Tibial nerve (tissue), 4 donors: ENCODE measurements at regions not wholly inside any gene's neighbourhood (a gene's known extent, or its start where the extent isn't known, plus 50 kb on each side); places are given as distances from the start of the nearest gene placed in this dataset.

ENCODE experiments used
- DNase-seq, 2 donors: peaks; one replicate each; pipeline ENCODE4 v3.0.0-alpha.2; 2019; ENCODE audit warnings: low spot score in 2 of 2
- H3K27ac ChIP-seq, 4 donors: fragments of 200-600 bp; sonication (generic) in 3 of 4; one replicate each; pipeline ENCODE4 v1.5.1; 2017 to 2019; ENCODE audit warnings: mild to moderate bottlenecking in 1 of 4
- H3K27me3 ChIP-seq, 2 donors: fragments of 200-600 bp; sonication (generic) in 1 of 2; one replicate each; pipeline versions ENCODE4 v1.5.1 to v1.6.0; 2017 to 2019
- H3K36me3 ChIP-seq, 3 donors: fragments of 200-600 bp; sonication (generic); one replicate each; pipeline ENCODE4 v1.5.1; 2018 to 2019
- H3K4me1 ChIP-seq, 4 donors: fragments of 200-600 bp; sonication (generic) in 3 of 4; one replicate each; pipeline ENCODE4 v1.5.1; 2017 to 2019
- H3K4me3 ChIP-seq, 4 donors: fragments of 200-600 bp; sonication (generic) in 3 of 4; one replicate each; pipeline ENCODE4 v1.5.1; 2017 to 2019; ENCODE audit warnings: mild to moderate bottlenecking in 1 of 4, moderate library complexity in 1 of 4
- H3K9me3 ChIP-seq, 4 donors: fragments of 200-600 bp; sonication (generic) in 3 of 4; one replicate each; pipeline ENCODE4 v1.5.1; 2017 to 2019
- EP300 ChIP-seq, 2 donors: sonication (generic); formaldehyde crosslinking; IDR thresholded peaks; one replicate each; pipeline ENCODE4 v1.6.1; 2017; ENCODE audit warnings: antibody characterized with exemption in 2 of 2, mild to moderate bottlenecking in 1 of 2
- POLR2A ChIP-seq, 2 donors: fragments of 450-650 bp; IDR thresholded peaks; one replicate each; pipeline ENCODE4 v1.6.1; 2017; ENCODE audit warnings: antibody characterized with exemption in 2 of 2, mild to moderate bottlenecking in 2 of 2, moderate library complexity in 2 of 2
- WGBS, 2 donors: methylation state at CpG; one replicate each; pipeline ENCODE4 v1.1.5; 2018; 5-methylcytosine and 5-hydroxymethylcytosine counted together
- TF ChIP-seq, protein P1 (sequence below), 5 experiments: fragments of 200-600 bp in 3 of 5; fragments of 450-650 bp in 2 of 5; sonication (generic) in 3 of 5; IDR thresholded peaks; one replicate each; pipeline ENCODE4 v1.5.1; 2016 to 2019; ENCODE audit warnings: antibody characterized with exemption in 5 of 5, mild to moderate bottlenecking in 3 of 5, moderate library complexity in 2 of 5

DNA sequence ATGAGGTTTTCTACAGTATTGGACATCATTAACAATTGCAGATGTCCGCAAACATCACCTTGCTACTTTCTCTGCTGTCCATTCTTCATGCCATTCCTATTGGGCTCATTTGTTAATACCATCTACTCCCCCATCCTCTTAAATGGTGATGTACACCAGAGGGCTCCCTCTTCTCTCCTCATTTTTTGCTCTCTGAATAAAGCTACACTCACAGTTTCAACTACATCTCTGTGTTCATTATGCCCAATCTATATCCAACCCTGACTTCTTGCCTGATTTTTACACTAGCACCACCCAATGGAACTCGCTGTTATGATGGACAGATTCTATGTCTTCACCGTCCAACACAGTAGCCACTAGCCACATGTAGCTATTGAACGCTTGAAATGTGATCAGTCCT is 288.1 kb upstream of the ID4 start:
- H3K4me3 ChIP-seq, result no peak overlapping the region
- no peak for DNase-seq
- no peaks in the 10 kb centered on the region for H3K4me1 ChIP-seq
- 94 to 97% methylated on average over 4 of the region's 4 CpGs for WGBS, 2 donors
- H3K9me3 ChIP-seq, result no peaks in the 10 kb centered on the region
- H3K27ac ChIP-seq, result no peak overlapping the region
- no peaks in the 10 kb centered on the region for H3K27me3 ChIP-seq
- TF ChIP-seq EP300 (IDR thresholded peaks at IDR 0.05) (no peak), POLR2A (IDR thresholded peaks at IDR 0.05) (no peak)
- TF ChIP-seq, protein P1, sequence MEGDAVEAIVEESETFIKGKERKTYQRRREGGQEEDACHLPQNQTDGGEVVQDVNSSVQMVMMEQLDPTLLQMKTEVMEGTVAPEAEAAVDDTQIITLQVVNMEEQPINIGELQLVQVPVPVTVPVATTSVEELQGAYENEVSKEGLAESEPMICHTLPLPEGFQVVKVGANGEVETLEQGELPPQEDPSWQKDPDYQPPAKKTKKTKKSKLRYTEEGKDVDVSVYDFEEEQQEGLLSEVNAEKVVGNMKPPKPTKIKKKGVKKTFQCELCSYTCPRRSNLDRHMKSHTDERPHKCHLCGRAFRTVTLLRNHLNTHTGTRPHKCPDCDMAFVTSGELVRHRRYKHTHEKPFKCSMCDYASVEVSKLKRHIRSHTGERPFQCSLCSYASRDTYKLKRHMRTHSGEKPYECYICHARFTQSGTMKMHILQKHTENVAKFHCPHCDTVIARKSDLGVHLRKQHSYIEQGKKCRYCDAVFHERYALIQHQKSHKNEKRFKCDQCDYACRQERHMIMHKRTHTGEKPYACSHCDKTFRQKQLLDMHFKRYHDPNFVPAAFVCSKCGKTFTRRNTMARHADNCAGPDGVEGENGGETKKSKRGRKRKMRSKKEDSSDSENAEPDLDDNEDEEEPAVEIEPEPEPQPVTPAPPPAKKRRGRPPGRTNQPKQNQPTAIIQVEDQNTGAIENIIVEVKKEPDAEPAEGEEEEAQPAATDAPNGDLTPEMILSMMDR (IDR thresholded peaks at IDR 0.05), result no peak
- no peaks in the 10 kb centered on the region for H3K36me3 ChIP-seq

DNA sequence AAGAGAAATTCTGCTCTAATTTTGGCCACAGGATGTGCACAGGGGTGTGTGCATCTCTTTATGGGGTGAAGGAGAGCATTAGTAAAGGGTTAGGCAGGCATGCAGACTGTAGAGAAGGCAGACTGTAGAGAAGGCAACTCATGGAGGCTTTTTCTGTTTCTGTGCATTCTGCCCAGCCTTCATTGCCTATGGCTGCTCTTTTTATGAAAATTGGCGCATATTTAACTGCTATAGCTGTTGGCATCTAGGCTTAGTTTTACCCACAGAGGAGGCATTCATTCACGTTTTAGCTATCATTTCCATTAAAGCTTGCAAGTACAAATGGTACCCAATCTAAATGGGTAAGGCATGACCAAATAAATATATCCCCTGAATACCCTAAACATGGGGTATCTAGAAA is 286.8 kb upstream of the ID4 start:
- 78 to 93% methylated on average over 2 of the region's 2 CpGs for WGBS, 2 donors
- no peaks in the 10 kb centered on the region for H3K36me3 ChIP-seq
- H3K4me1 ChIP-seq, result no peaks in the 10 kb centered on the region
- DNase-seq, result no peak
- TF ChIP-seq, protein P1 (IDR thresholded peaks at IDR 0.05), result no peak
- TF ChIP-seq POLR2A (IDR thresholded peaks at IDR 0.05), result no peak
- no peak for TF ChIP-seq EP300 (IDR thresholded peaks at IDR 0.05)
- no peak overlapping the region for H3K27ac ChIP-seq
- H3K9me3 ChIP-seq, result no peaks in the 10 kb centered on the region
- H3K4me3 ChIP-seq, result no peak overlapping the region
- no peaks in the 10 kb centered on the region for H3K27me3 ChIP-seq

DNA sequence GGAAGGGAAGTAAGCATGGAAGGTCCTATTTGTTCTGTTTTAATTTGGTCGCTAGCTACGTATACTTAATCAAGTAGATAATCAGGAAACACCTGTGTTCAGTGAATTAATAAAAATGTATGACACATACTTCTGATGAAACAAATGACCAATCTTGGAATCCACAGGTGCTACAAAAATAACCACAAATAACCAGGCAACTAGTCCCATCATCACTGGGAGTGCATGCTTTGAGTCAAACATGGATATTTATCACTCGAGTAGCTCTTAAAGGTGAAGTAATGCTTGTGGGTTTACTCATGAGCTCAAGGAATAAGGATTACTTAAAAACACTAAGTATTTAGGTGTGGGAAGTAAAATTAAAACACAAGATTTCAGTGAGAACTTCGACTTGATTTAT is 285.6 kb upstream of the ID4 start:
- Histone ChIP-seq H3K36me3 (no peaks in the 10 kb centered on the region), H3K27me3 (no peaks in the 10 kb centered on the region), H3K4me1 (no peaks in the 10 kb centered on the region), H3K27ac (no peak overlapping the region), H3K4me3 (no peak overlapping the region), H3K9me3 (no peaks in the 10 kb centered on the region)
- 85 to 87% methylated on average over 4 of the region's 4 CpGs for WGBS, 2 donors
- no peak for DNase-seq
- TF ChIP-seq EP300 (IDR thresholded peaks at IDR 0.05), result no peak
- TF ChIP-seq POLR2A (IDR thresholded peaks at IDR 0.05), result no peak
- TF ChIP-seq, protein P1 (IDR thresholded peaks at IDR 0.05), result no peak

DNA sequence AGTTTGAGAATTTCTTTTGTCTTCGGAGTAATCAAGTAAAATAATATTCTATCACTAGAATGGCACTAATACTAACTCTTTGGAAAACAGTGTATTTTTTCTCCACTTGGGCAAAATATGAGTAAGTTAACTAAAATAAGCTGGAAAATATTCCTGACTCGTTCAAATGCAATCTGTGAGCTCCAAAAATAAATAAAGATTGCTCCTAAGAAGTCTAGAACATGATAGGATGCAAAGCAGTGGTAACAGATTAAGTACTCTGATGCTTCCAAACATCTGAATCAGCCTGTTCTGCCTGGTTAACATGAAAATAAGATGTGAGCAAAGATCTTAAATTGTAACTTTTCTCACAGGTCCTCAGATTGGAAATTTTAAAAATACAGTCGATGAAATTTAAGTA is 285.1 kb upstream of the ID4 start:
- no peaks in the 10 kb centered on the region for H3K36me3 ChIP-seq
- H3K27me3 ChIP-seq, result no peaks in the 10 kb centered on the region
- H3K4me3 ChIP-seq, result no peak overlapping the region
- 77 to 84% methylated on average over 3 of the region's 3 CpGs for WGBS, 2 donors
- no peaks in the 10 kb centered on the region for H3K4me1 ChIP-seq
- TF ChIP-seq POLR2A (IDR thresholded peaks at IDR 0.05), result no peak
- TF ChIP-seq EP300 (IDR thresholded peaks at IDR 0.05), result no peak
- TF ChIP-seq, protein P1 (IDR thresholded peaks at IDR 0.05), result no peak
- H3K27ac ChIP-seq, result no peak overlapping the region
- no peak for DNase-seq
- no peaks in the 10 kb centered on the region for H3K9me3 ChIP-seq

DNA sequence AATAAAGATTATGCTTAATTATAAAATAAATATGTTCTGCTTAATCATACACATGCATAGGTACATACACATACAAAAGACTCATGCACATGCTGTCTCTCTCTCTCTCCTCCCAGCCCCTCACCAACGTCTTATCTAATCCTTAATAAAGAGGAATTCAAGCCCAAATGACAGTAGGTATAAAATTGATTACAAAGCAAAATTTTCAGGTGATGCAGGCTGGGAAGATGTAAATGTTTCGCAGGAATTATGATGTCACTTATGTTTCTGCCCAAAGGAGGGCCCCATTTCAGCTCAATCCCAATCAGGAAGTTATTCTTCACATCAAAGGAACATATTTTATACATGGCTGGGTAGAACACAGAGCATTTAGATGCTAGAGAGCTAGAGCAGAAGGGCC is 284.6 kb upstream of the ID4 start:
- Histone ChIP-seq H3K27me3 (no peaks in the 10 kb centered on the region), H3K4me1 (no peaks in the 10 kb centered on the region), H3K4me3 (no peak overlapping the region), H3K9me3 (no peaks in the 10 kb centered on the region), H3K27ac (no peak overlapping the region), H3K36me3 (no peaks in the 10 kb centered on the region)
- TF ChIP-seq, protein P1 (IDR thresholded peaks at IDR 0.05), result no peak
- TF ChIP-seq EP300 (IDR thresholded peaks at IDR 0.05) (no peak), POLR2A (IDR thresholded peaks at IDR 0.05) (no peak)
- WGBS, 2 donors, result 80 to 88% methylated on average over 2 of the region's 2 CpGs
- no peak for DNase-seq
